ENCODE measurements at regions not wholly inside any gene's neighbourhood (a gene's known extent, or its start where the extent isn't known, plus 50 kb on each side); places are given as distances from the start of the nearest gene placed in this dataset.
A peak's percentile ranks its signal among the peaks of the same experiment; 100 is the strongest.

- intact Hi-C loops (cut with DNase I): no loop called here
- Histone ChIP-seq H3K27ac (no peak overlapping the region), H3K9me3 (no peaks in the 10 kb centered on the region), H3K36me3 (no peaks in the 10 kb centered on the region), H3K4me3 (no peak overlapping the region), H3K27me3 (peaks cover 4% of the 10 kb centered on the region), H3K4me1 (no peaks in the 10 kb centered on the region)
- no peak for ATAC-seq
- TF ChIP-seq CTCF (IDR thresholded peaks at IDR 0.05): no peak
- no peak for DNase-seq
These were observed 85.0 kb downstream of the MARCHF4 start for GRCh38 chr2:216287251-216287650.

- no peak for TF ChIP-seq CTCF (IDR thresholded peaks at IDR 0.05)
- no peaks in the 10 kb centered on the region for H3K36me3 ChIP-seq
- DNase-seq (no peak), ATAC-seq (no peak)
- no peaks in the 10 kb centered on the region for H3K9me3 ChIP-seq
- intact Hi-C loops (cut with DNase I): no loop called here
- peaks cover 4% of the 10 kb centered on the region for H3K27me3 ChIP-seq
- H3K27ac ChIP-seq: no peak overlapping the region
- no peaks in the 10 kb centered on the region for H3K4me1 ChIP-seq
- H3K4me3 ChIP-seq: no peak overlapping the region
These were observed 85.6 kb downstream of the MARCHF4 start for GRCh38 chr2:216286616-216287231.

- no peaks in the 10 kb centered on the region for H3K36me3 ChIP-seq
- DNase-seq (no peak), ATAC-seq (no peak)
- intact Hi-C loops (cut with DNase I): no loop called here
- no peak overlapping the region for H3K4me3 ChIP-seq
- TF ChIP-seq CTCF (IDR thresholded peaks at IDR 0.05): no peak
- H3K9me3 ChIP-seq: no peaks in the 10 kb centered on the region
- H3K4me1 ChIP-seq: no peaks in the 10 kb centered on the region
- H3K27me3 ChIP-seq: peaks cover 4% of the 10 kb centered on the region
- H3K27ac ChIP-seq: no peak overlapping the region
These were observed 86.6 kb downstream of the MARCHF4 start for GRCh38 chr2:216285701-216286100.

GRCh38 chr2:216284708-216285107 is 87.6 kb downstream of the MARCHF4 start:
- intact Hi-C loops (cut with DNase I): no loop called here
- peaks cover 4% of the 10 kb centered on the region for H3K27me3 ChIP-seq
- H3K27ac ChIP-seq: no peak overlapping the region
- DNase-seq (no peak), ATAC-seq (no peak)
- TF ChIP-seq CTCF (IDR thresholded peaks at IDR 0.05): no peak
- H3K4me3 ChIP-seq: no peak overlapping the region
- no peaks in the 10 kb centered on the region for H3K9me3 ChIP-seq
- no peaks in the 10 kb centered on the region for H3K36me3 ChIP-seq
- H3K4me1 ChIP-seq: no peaks in the 10 kb centered on the region

GRCh38 chr2:216283038-216283900 is 89.0 kb downstream of the MARCHF4 start:
- H3K27me3 ChIP-seq: peaks cover 4% of the 10 kb centered on the region
- no peaks in the 10 kb centered on the region for H3K4me1 ChIP-seq
- H3K9me3 ChIP-seq: no peaks in the 10 kb centered on the region
- H3K36me3 ChIP-seq: no peaks in the 10 kb centered on the region
- intact Hi-C loops (cut with DNase I): no loop called here
- no peak overlapping the region for H3K4me3 ChIP-seq
- ATAC-seq (peak; percentile 58), DNase-seq (no peak)
- TF ChIP-seq CTCF (IDR thresholded peaks at IDR 0.05): peak; percentile 9
- no peak overlapping the region for H3K27ac ChIP-seq

Data from upper lobe of right lung (tissue), 1 donor.